OCI-LY7 (cell line): ENCODE measurements at regions not wholly inside any gene's neighbourhood (a gene's known extent, or its start where the extent isn't known, plus 50 kb on each side); places are given as distances from the start of the nearest gene placed in this dataset.

Experiments
- BruUV-seq: library from RNA; stranded (reverse); fragments of 400-500 nt; replicated peaks from 2 replicates; lab custom pipeline; 2021; lab: Mats Ljungman, UMichigan
- CTCF ChIA-PET: fragments of 300-600 bp; sonication (Branson Sonifier 250); formaldehyde crosslinking; loops from one replicate; lab custom pipeline; 2022; ENCODE audit warnings: antibody characterized with exemption; ENCODE audit not compliant: unreplicated experiment; lab: Charles Lee
- POLR2A ChIA-PET: fragments of 300-600 bp; sonication (Branson Sonifier 250); formaldehyde crosslinking; loops from one replicate; lab custom pipeline; 2022; ENCODE audit warnings: antibody characterized with exemption; lab: Charles Lee
- DNase-seq: peaks from one replicate; pipeline ENCODE4 v3.0.0-alpha.2; 2015; ENCODE audit warnings: low spot score
- H2AFZ ChIP-seq: fragments of 200-600 bp; sonication (generic), shearing (Covaris generic); 2 replicates; pipeline ENCODE4 v1.6.1; 2014; ENCODE audit warnings: mild to moderate bottlenecking, antibody characterized with exemption, low read length, moderate library complexity
- H3K27ac ChIP-seq: fragments of 200-600 bp; sonication (generic); 2 replicates; pipeline ENCODE4 v1.5.1; 2014; ENCODE audit warnings: mixed run types, low read depth, mild to moderate bottlenecking, moderate library complexity, low read length, inconsistent platforms; ENCODE audit not compliant: poor library complexity, severe bottlenecking
- H3K36me3 ChIP-seq: fragments of 200-600 bp; sonication (generic); 2 replicates; pipeline ENCODE4 v1.6.1; 2014; ENCODE audit warnings: mild to moderate bottlenecking, antibody characterized with exemption, low read length, moderate library complexity, mixed read lengths; ENCODE audit not compliant: insufficient read depth
- H3K4me1 ChIP-seq: fragments of 200-600 bp; sonication (generic); 2 replicates; pipeline ENCODE4 v1.5.1; 2014; ENCODE audit warnings: mild to moderate bottlenecking, low read length; ENCODE audit not compliant: insufficient read depth, poor library complexity, severe bottlenecking
- H3K4me2 ChIP-seq: fragments of 200-600 bp; sonication (generic); 2 replicates; pipeline ENCODE4 v1.6.1; 2014; ENCODE audit warnings: mild to moderate bottlenecking, low read length
- H3K4me3 ChIP-seq: fragments of 200-600 bp; sonication (generic); 2 replicates; pipeline ENCODE4 v1.5.1; 2014; ENCODE audit warnings: mild to moderate bottlenecking, low read depth, low read length; ENCODE audit not compliant: poor library complexity, severe bottlenecking
- H3K79me2 ChIP-seq: fragments of 200-600 bp; sonication (generic); 2 replicates; pipeline ENCODE4 v1.6.1; 2016; ENCODE audit warnings: low read depth, mild to moderate bottlenecking, low read length, moderate library complexity, mixed read lengths; ENCODE audit not compliant: insufficient read depth
- H3K9me2 ChIP-seq: fragments of 200-600 bp; sonication (generic); 2 replicates; pipeline ENCODE4 v1.6.1; 2016; ENCODE audit warnings: mild to moderate bottlenecking, low read length, mixed read lengths; ENCODE audit not compliant: insufficient read depth
- H3K9me3 ChIP-seq: fragments of 200-600 bp; sonication (generic); 2 replicates; pipeline ENCODE4 v1.6.1; 2014; ENCODE audit warnings: mild to moderate bottlenecking, mixed run types, low read length, mixed read lengths
- H4K20me1 ChIP-seq: fragments of 200-600 bp; sonication (generic); 2 replicates; pipeline ENCODE4 v1.6.1; 2014; ENCODE audit warnings: mild to moderate bottlenecking, antibody characterized with exemption, low read length, moderate library complexity, mixed read lengths; ENCODE audit not compliant: insufficient read depth
- EZH2phosphoT487 ChIP-seq: fragments of 200-600 bp; sonication (generic); IDR thresholded peaks from 2 replicates; pipeline ENCODE4 v1.6.1; 2018; ENCODE audit warnings: low read depth, borderline replicate concordance, mild to moderate bottlenecking, mixed run types, antibody characterized with exemption, low read length, moderate library complexity, mixed read lengths
- intact Hi-C: fragments of 100-400 bp; cut with micrococcal nuclease; formaldehyde crosslinking; loops from one replicate; pipeline ENCODE4 v1.10.0; 2022; ENCODE audit not compliant: unreplicated experiment
- TF ChIP-seq, protein P1 (sequence below): fragments of 200-600 bp; sonication (generic); conservative IDR thresholded peaks from 2 replicates; pipeline ENCODE4 v1.5.1; 2014; ENCODE audit warnings: mild to moderate bottlenecking, antibody characterized with exemption, low read length, moderate library complexity, mixed read lengths

DNA sequence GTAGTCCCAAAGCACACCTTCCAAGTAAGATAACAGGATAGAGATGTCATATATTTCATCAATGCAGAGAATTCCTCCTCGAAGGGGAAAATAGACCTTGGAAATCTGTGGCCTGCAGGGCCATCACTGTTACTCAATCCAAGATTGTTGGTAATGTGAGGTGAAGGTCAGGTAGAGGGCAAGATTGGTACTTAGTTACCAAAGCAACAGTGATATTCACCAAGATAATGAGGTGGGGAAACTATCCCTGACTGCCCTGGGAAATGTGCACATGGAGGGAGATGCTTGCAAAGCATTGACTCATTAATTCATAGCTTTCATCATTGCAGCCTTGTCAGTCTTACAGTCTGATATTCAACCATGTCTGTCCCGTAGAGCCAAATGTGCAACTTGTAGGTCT, 234.1 kb upstream of the MON1B start:
- no peaks in the 10 kb centered on the region for H3K79me2 ChIP-seq
- intact Hi-C loops, result no loop called here
- H2AFZ ChIP-seq, result no peak overlapping the region
- H3K4me1 ChIP-seq, result peaks cover 4% of the 10 kb centered on the region
- TF ChIP-seq, protein P1, sequence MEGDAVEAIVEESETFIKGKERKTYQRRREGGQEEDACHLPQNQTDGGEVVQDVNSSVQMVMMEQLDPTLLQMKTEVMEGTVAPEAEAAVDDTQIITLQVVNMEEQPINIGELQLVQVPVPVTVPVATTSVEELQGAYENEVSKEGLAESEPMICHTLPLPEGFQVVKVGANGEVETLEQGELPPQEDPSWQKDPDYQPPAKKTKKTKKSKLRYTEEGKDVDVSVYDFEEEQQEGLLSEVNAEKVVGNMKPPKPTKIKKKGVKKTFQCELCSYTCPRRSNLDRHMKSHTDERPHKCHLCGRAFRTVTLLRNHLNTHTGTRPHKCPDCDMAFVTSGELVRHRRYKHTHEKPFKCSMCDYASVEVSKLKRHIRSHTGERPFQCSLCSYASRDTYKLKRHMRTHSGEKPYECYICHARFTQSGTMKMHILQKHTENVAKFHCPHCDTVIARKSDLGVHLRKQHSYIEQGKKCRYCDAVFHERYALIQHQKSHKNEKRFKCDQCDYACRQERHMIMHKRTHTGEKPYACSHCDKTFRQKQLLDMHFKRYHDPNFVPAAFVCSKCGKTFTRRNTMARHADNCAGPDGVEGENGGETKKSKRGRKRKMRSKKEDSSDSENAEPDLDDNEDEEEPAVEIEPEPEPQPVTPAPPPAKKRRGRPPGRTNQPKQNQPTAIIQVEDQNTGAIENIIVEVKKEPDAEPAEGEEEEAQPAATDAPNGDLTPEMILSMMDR, result no peak
- no peak for TF ChIP-seq EZH2phosphoT487
- peaks cover 20% of the 10 kb centered on the region; the same call in 1 of the 2 replicates for H3K9me3 ChIP-seq
- CTCF ChIA-PET, result no interaction called here
- no peaks in the 10 kb centered on the region; the same call in 1 of the 2 replicates for H3K36me3 ChIP-seq
- H3K4me2 ChIP-seq, result no peak overlapping the region
- POLR2A ChIA-PET, result no interaction called here
- no peaks in the 10 kb centered on the region for H3K9me2 ChIP-seq
- no peaks in the 10 kb centered on the region for H4K20me1 ChIP-seq
- no TSS peak for BruUV-seq
- DNase-seq, result no peak
- no peak overlapping the region for H3K4me3 ChIP-seq
- H3K27ac ChIP-seq, result no peak overlapping the region

DNA sequence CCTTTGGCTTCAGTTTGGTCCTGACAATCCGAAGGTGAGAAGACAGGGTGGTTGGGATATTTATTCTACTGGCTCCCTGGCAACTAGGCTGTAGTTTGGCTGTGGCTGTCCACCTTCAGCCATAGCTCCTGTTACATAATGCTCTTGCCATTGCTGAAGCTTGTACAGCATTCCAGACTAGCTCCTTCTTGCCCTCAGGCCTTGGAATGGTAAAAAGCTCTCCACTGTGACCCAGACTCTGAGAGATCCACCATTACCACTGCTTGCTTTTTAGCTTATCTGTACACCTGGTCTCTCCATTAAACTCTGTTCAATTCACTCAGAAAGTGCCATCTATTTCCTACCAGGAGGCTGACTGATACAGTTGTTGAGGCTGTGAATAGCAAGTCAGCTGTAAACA, 231.8 kb upstream of the MON1B start:
- no peaks in the 10 kb centered on the region for H3K9me2 ChIP-seq
- peaks cover 20% of the 10 kb centered on the region; the same call in 1 of the 2 replicates for H3K9me3 ChIP-seq
- DNase-seq, result no peak
- BruUV-seq, result no TSS peak
- H4K20me1 ChIP-seq, result no peaks in the 10 kb centered on the region
- no peaks in the 10 kb centered on the region for H3K79me2 ChIP-seq
- no peak overlapping the region for H3K4me3 ChIP-seq
- TF ChIP-seq, protein P1, result no peak
- no peak for TF ChIP-seq EZH2phosphoT487
- peaks cover 26% of the 10 kb centered on the region for H3K4me1 ChIP-seq
- no peak overlapping the region for H3K27ac ChIP-seq
- H3K36me3 ChIP-seq, result no peaks in the 10 kb centered on the region; the same call in 1 of the 2 replicates
- no peak overlapping the region for H2AFZ ChIP-seq
- ChIA-PET POLR2A (interaction anchor here (0.6 to 1.0 kb wide), 3 partner anchors 39 to 111 kb away, joined by 3 read pairs; no protein-coding TSS in a partner anchor), CTCF (no interaction called here)
- intact Hi-C loops, result no loop called here
- H3K4me2 ChIP-seq, result no peak overlapping the region

DNA sequence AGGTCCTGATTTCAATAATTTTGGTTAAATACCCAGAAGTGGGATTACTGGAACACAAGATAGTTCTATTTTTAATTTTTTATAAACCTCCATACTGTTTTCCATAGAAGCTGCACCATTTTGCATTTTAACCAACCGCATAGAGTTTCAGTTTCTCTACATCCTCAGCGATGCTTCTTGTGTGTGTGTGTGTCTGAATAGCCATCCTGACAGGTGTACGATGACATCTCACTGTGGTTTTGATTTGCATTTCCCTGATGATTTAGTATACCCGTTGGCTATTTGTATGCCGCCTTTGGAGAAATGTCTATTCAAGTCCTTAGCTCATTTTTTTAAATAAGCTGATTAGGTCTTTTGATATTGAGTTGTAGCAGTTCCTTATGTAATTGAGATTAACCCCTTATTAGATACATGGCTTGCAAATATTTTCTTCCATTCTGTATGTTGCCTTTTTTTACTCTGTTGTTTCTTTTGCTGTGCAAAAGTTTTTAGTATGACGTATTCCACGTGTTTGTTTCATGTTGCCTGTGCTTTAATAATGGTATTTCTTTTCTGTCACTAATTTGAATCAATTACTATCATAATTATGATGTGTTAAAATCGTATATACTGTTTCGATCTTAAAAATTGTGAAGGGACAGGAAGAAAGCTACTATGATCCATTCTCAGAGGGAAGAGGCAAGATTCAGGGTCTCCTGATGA, 227.2 kb upstream of the MON1B start:
- no peaks in the 10 kb centered on the region for H4K20me1 ChIP-seq
- peaks cover 13% of the 10 kb centered on the region for H3K36me3 ChIP-seq
- H3K27ac ChIP-seq, result peak overlapping the region; percentile 70
- DNase-seq, result peak; percentile 89
- no peaks in the 10 kb centered on the region for H3K9me2 ChIP-seq
- POLR2A ChIA-PET, result interaction anchor here (0.7 to 1.0 kb wide), 3 partner anchors 10 to 95 kb away, joined by 3 to 4 read pairs (median 3); no protein-coding TSS in a partner anchor
- TF ChIP-seq, protein P1, result no peak
- no peak for TF ChIP-seq EZH2phosphoT487
- H2AFZ ChIP-seq, result peak overlapping the region; percentile 60; the same call in 1 of the 2 replicates
- intact Hi-C loops, result loop anchor here (5.0 kb wide), 1 partner anchor 94 kb away; no protein-coding TSS in a partner anchor
- peaks cover 47% of the 10 kb centered on the region for H3K4me1 ChIP-seq
- CTCF ChIA-PET, result no interaction called here
- H3K9me3 ChIP-seq, result peaks cover 28% of the 10 kb centered on the region; the same call in 1 of the 2 replicates
- BruUV-seq, result no TSS peak
- no peaks in the 10 kb centered on the region for H3K79me2 ChIP-seq
- peak overlapping the region; percentile 69 for H3K4me2 ChIP-seq
- H3K4me3 ChIP-seq, result peak overlapping the region; percentile 46
